Activated T-cell treated with anti-CD3 and anti-CD28 coated beads, Interleukin-2, amount 50 U/mL, for 24 hours (primary cell): ENCODE measurements at regions not wholly inside any gene's neighbourhood (a gene's known extent, or its start where the extent isn't known, plus 50 kb on each side); places are given as distances from the start of the nearest gene placed in this dataset.

Experiments used
- DNase-seq: peaks from one replicate; pipeline ENCODE4 v3.0.0-alpha.2; 2020
- H3K27ac Mint-ChIP-seq: 2 replicates; pipeline ENCODE4 v1.8.0; 2020; ENCODE audit warnings: mild to moderate bottlenecking, mixed read lengths
- H3K27me3 Mint-ChIP-seq: 2 replicates; pipeline ENCODE4 v1.8.0; 2020; ENCODE audit warnings: mixed read lengths
- H3K36me3 Mint-ChIP-seq: 2 replicates; pipeline ENCODE4 v1.8.0; 2020; ENCODE audit warnings: low read depth, mixed read lengths
- H3K4me1 Mint-ChIP-seq: 2 replicates; pipeline ENCODE4 v1.8.0; 2020; ENCODE audit warnings: low read depth, mixed read lengths
- H3K4me3 Mint-ChIP-seq: 2 replicates; pipeline ENCODE4 v1.8.0; 2020; ENCODE audit warnings: mild to moderate bottlenecking, moderate library complexity, mixed read lengths
- H3K9me3 Mint-ChIP-seq: 2 replicates; pipeline ENCODE4 v1.8.0; 2020; ENCODE audit warnings: mixed read lengths

DNA sequence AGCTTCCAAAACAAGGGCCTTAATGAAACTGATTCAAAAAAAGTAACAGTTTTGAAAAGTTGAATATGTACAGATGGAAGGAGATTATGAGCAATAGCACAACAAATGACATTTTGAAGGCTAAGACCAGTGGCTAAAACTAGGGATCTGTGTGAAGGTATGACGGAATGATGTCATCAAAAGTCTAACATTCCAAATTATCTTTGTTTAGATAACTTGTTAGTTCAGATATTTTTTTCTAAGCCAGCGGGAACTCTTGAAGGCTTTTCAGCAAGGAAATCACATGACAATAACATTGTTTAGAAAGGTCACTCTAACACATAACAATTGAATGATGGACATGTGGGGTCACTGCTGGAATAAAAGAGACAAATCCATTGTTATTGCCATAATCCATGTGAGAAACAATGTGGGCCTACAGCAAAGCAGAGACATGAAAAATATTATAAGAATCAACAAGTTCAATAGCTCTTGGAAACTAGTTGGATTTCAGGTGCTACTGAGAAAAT is 260.5 kb downstream of the CASP12 start:
- Mint-ChIP-seq H3K4me1 (no peaks in the 10 kb centered on the region), H3K4me3 (no peak overlapping the region), H3K27ac (no peak overlapping the region), H3K27me3 (no peaks in the 10 kb centered on the region), H3K9me3 (no peaks in the 10 kb centered on the region), H3K36me3 (no peaks in the 10 kb centered on the region)
- no peak for DNase-seq

DNA sequence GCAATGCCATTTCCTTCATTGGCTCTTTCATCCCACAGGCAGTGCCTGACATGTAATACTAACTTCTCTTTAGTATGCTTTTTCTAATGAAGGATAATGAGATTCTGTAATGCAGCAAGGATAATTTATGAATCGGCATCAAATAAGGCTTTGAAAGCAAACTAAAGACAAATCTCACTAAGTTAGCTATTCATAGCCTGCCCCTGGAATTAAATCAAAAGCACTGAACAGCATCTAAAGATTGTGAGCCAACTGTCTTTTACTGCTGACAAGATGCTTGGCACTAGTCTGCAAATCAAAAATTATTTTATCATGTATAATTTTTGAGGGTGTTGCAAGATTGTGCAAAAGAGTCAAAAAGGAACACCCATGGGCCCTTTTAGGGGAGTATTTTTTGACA is 265.0 kb downstream of the CASP12 start:
- H3K27me3 Mint-ChIP-seq = no peaks in the 10 kb centered on the region

DNA sequence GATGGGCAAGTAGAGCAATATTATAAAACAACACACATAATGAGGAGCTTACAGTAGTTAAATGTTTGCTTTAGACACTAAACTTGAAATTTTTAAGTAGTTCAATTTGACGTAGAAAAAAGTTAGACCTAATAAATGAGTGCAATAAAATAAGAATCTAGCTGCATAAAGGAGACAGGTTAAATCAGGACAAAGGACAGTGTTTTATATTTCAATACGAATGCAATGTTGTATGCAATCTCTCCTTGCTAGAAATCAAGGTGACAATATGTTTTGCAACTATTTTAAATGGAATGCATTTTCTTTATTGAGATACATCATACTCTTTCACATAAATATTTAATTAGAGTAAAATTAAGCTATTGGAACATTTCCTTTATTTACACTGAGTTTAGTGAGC is 267.9 kb downstream of the CASP12 start:
- Mint-ChIP-seq H3K4me1 (peaks cover under 1% of the 10 kb centered on the region), H3K27ac (no peak overlapping the region), H3K27me3 (no peaks in the 10 kb centered on the region), H3K4me3 (no peak overlapping the region), H3K36me3 (no peaks in the 10 kb centered on the region), H3K9me3 (no peaks in the 10 kb centered on the region)
- DNase-seq = no peak

More for the DNA sequence above, 265.0 kb downstream of the CASP12 start:
- no peak overlapping the region for H3K27ac Mint-ChIP-seq
- no peaks in the 10 kb centered on the region for H3K4me1 Mint-ChIP-seq
- H3K36me3 Mint-ChIP-seq = no peaks in the 10 kb centered on the region
- DNase-seq = no peak
- no peak overlapping the region for H3K4me3 Mint-ChIP-seq
- H3K9me3 Mint-ChIP-seq = no peaks in the 10 kb centered on the region

DNA sequence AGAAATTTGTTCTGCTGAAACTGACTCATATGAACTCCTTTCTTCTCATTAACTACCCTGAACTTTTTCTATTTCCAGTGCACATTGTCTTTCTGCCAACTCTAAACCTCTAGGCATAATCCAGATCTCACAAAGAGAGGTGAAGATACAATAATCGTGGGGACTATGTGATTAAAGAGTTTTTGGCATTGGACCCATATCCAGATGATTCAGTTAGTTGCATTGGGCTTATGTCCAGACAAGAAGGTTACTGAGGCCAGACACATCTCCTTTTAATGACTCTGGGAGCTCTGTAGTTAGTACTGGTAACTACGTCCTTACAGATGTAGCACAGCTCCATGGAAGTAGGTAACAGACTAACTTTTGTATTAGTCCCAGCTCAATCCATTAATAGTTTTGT is 273.0 kb downstream of the CASP12 start:
- DNase-seq = no peak
- no peaks in the 10 kb centered on the region for H3K27me3 Mint-ChIP-seq
- no peak overlapping the region for H3K4me3 Mint-ChIP-seq
- no peak overlapping the region for H3K27ac Mint-ChIP-seq
- no peaks in the 10 kb centered on the region for H3K36me3 Mint-ChIP-seq
- peaks cover 32% of the 10 kb centered on the region for H3K4me1 Mint-ChIP-seq
- H3K9me3 Mint-ChIP-seq = peaks cover 4% of the 10 kb centered on the region

DNA sequence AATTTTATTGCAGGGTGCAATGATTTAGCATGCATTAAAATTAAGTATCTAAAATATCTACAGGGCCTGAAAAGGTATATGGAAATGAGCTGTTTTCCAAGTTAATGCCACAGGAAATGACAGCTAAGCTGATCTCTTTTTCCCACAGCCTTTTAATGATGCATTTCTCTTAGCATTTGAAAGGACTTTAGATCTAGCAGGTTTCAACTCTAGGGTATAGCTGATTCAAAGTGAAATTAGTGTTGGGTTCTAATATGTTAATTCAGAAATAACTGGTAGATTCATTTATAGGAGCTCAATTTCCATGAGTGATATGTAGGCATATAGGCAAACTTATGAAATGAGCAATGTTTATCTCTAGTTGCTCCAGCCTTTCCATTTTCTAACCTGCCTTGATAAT is 274.2 kb downstream of the CASP12 start:
- no peak for DNase-seq
- Mint-ChIP-seq H3K4me1 (peaks cover 32% of the 10 kb centered on the region), H3K36me3 (no peaks in the 10 kb centered on the region), H3K27me3 (no peaks in the 10 kb centered on the region), H3K4me3 (no peak overlapping the region), H3K27ac (peak overlapping the region; percentile 86), H3K9me3 (peaks cover 4% of the 10 kb centered on the region)

DNA sequence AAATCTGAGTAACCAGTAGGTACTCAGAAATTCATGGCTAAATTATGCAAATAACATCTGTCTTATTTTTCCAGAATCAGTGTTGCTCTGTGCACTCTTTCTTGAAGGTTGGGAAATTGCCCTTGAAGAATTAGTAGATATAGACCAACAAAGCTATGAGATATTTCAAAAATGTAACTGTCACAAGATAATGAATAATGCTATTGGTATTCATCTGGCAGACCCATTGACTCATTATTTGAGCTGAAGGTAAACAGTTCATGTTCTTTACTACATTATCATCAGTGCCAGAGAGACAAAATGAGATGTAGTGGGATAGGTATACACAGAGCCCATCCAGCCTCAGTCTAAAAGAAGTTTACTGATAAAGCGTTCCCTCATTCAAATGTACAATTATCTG is 274.7 kb downstream of the CASP12 start:
- H3K9me3 Mint-ChIP-seq = peaks cover 4% of the 10 kb centered on the region
- no peak overlapping the region for H3K4me3 Mint-ChIP-seq
- no peaks in the 10 kb centered on the region for H3K27me3 Mint-ChIP-seq
- peaks cover 32% of the 10 kb centered on the region for H3K4me1 Mint-ChIP-seq
- H3K27ac Mint-ChIP-seq = peak overlapping the region; percentile 86
- no peak for DNase-seq
- H3K36me3 Mint-ChIP-seq = no peaks in the 10 kb centered on the region

DNA sequence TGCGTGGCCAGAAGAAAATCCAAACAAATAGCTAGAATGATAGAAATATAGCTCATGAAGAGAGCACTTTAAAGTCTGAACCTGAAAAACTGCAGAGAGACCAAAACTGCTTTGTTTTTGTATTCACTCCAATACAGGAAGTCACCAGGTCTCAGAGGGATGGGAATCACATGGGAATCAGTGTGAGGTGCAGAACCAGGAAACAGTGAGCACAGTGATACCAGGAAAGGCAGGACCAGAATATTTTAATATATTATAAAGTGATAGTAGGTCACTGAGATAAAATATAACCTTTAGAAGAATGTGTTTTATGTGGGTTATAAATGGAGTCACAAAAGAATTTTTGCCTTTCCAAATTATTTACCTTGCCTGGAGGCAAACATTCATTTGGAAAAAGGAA is 277.3 kb downstream of the CASP12 start:
- Mint-ChIP-seq H3K36me3 (no peaks in the 10 kb centered on the region), H3K4me3 (no peak overlapping the region), H3K9me3 (peaks cover 8% of the 10 kb centered on the region), H3K4me1 (peaks cover 32% of the 10 kb centered on the region), H3K27ac (no peak overlapping the region), H3K27me3 (no peaks in the 10 kb centered on the region)
- DNase-seq = no peak

DNA sequence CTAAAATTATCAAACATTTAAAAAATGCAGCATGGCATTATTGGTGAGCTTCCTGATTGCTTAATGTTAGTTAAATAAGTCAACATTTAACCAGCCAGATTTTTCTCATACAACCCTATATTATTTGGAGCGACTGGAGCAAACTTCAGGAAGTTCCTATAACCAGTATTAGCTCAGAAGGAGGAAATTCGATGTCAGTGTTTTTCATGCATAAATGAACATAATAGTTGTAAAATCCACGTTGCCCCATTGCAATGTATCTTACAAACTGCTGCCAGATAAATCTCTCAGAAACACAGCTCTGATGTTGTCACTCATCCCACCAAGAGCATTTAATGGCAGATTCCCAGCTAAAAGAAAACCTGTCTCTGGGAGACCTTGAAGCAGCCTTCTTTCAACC is 278.5 kb downstream of the CASP12 start:
- Mint-ChIP-seq H3K4me3 (no peak overlapping the region), H3K4me1 (peaks cover 33% of the 10 kb centered on the region), H3K27ac (no peak overlapping the region), H3K27me3 (no peaks in the 10 kb centered on the region), H3K9me3 (peaks cover 8% of the 10 kb centered on the region), H3K36me3 (no peaks in the 10 kb centered on the region)
- DNase-seq = no peak

DNA sequence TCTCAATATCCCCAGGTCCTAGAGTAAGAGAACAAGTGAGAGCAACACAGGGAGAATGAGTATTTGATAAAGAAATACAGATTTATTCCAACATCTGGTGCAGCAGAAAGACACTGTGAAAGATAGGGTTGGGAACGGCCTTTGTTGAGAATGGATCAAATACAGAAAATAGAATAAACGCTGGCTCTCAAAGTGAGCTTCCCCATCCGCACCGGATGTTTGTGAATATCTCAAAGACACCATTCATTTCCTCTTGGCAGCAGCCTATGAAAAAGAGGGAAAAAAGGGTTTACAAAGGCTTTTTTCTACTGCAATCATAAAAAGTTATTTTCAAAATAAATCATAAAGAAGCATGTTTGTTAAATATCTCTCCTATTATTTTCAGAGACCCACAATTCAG is 279.3 kb downstream of the CASP12 start:
- no peak overlapping the region for H3K27ac Mint-ChIP-seq
- peaks cover 33% of the 10 kb centered on the region for H3K4me1 Mint-ChIP-seq
- H3K4me3 Mint-ChIP-seq = no peak overlapping the region
- no peaks in the 10 kb centered on the region for H3K27me3 Mint-ChIP-seq
- H3K9me3 Mint-ChIP-seq = peaks cover 8% of the 10 kb centered on the region
- DNase-seq = no peak
- H3K36me3 Mint-ChIP-seq = no peaks in the 10 kb centered on the region

DNA sequence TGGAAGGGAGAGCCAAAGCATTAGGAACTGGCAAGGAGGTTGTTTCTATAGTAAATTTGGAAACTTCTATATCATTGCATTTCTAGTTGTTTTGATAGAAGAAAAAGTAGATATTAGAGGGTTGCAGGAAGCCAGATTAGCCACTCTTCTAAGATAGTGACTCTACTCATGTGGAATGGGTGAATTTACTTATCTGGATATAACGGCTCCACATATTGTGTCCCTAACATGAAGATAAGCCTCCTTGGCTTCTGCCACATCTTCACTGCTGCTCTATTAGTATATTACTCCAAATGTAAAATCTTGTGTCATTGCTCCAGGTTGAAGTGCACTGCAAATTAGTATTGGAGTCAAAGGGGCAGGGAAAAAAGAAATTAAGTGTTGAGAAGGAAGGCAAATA is 283.3 kb downstream of the CASP12 start:
- Mint-ChIP-seq H3K36me3 (no peaks in the 10 kb centered on the region), H3K4me1 (peaks cover 24% of the 10 kb centered on the region), H3K27me3 (no peaks in the 10 kb centered on the region), H3K9me3 (peaks cover 4% of the 10 kb centered on the region), H3K4me3 (no peak overlapping the region), H3K27ac (no peak overlapping the region)
- no peak for DNase-seq

DNA sequence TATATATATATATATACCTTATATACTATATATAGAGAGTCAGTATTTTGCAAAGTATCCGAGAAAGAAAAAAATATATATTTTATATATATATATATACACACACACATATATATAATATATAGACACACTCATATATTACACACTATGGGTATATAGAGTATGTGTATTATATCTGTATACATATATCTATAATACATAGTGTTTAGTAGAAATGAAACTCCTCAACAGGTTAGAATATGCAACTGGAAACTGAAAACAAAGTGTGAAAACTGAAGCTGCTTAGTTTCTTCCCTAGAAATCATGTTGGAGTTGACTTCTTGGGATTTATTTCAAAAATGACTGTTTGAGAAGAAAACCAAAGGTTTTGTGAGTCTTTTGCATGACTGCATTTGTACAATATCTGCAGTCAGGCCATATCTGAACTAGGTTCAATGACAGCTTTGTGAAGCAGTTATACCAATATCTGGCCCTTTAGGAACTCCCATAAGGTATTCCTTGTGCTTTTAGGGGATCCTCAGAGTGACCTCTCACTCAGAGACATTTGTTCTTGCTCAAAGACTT is 284.1 kb downstream of the CASP12 start:
- Mint-ChIP-seq H3K36me3 (no peaks in the 10 kb centered on the region), H3K9me3 (peaks cover 4% of the 10 kb centered on the region), H3K4me1 (peaks cover 31% of the 10 kb centered on the region), H3K27ac (no peak overlapping the region), H3K27me3 (no peaks in the 10 kb centered on the region), H3K4me3 (no peak overlapping the region)
- DNase-seq = no peak

DNA sequence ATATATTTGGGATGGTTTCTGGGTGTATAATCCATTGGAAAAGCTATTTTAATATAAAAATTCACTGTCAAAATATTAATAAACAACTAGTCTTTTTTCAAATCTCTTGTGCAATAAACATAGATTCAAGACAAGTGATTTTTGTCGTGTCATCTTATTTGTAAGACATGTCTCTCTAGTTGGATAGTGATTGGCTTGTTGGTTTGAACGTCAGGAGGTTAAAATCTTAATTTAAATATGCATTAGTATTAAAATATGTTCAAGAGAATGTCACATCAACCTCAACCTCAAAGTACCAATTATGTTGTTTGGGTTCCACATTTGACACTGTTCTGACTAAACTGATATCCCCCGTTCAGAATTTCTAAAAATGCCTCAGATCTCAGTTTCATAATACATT is 287.6 kb downstream of the CASP12 start:
- no peak for DNase-seq
- Mint-ChIP-seq H3K27ac (no peak overlapping the region), H3K9me3 (no peaks in the 10 kb centered on the region), H3K36me3 (no peaks in the 10 kb centered on the region), H3K4me3 (no peak overlapping the region), H3K4me1 (peaks cover 32% of the 10 kb centered on the region), H3K27me3 (no peaks in the 10 kb centered on the region)

DNA sequence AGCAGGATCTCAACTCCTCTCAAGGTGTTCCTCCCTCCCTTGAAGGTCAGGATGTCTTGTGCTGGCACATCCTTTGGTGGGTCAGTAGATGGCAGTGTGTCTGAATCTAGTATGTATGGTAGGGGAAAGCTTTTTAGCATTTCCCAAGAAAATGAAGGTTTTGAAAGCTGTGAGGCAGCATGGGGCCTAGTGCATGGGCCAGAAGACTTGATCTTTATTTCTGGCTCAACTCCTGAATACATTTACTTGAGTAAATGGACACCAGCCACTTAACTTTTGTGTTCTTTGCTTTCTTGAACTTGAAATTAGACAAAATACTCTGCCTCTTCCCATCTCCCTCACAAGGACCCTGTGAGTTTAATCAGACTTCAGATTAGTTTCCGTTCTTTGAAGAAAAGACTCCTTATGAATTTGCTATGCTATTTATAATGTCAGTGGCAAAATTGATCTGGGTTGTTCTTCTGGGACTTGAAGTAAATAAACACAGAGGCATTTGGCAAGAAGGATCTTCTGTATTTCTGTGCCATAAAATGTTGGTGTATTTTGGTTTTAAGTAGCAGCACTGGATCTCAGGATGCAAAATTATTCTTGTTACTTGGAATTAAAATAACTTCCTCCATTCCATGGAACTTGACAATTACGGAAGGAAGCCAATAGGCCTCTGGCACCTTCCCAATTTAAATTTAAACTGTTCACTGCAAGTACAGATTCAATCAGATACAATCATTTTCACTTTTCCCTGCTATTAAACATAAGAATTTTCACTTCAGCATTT is 288.8 kb downstream of the CASP12 start:
- DNase-seq = peak; percentile 39
- Mint-ChIP-seq H3K36me3 (no peaks in the 10 kb centered on the region), H3K27ac (no peak overlapping the region), H3K4me1 (peaks cover 26% of the 10 kb centered on the region), H3K4me3 (no peak overlapping the region), H3K9me3 (no peaks in the 10 kb centered on the region), H3K27me3 (no peaks in the 10 kb centered on the region)

DNA sequence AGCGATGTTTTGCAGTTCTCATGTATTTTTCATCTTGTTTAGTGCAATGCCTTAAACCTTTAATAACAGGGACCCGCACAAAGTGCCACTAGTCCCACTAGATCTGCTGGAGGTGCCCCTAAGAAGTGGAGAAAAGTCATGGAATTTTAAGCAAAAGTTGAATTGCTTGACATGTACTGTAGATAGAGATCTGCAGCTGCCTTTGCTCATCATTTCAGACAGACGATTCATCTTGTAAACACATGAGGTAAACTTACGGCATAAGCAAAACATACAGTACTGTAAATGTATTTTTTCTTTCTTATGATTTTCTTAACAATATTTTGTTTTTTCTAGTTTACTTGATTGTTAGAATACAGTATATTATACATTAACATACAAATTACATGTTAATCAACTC is 295.6 kb downstream of the CASP12 start:
- Mint-ChIP-seq H3K36me3 (no peaks in the 10 kb centered on the region), H3K27ac (no peak overlapping the region), H3K9me3 (no peaks in the 10 kb centered on the region), H3K4me3 (no peak overlapping the region), H3K4me1 (no peaks in the 10 kb centered on the region), H3K27me3 (no peaks in the 10 kb centered on the region)
- no peak for DNase-seq

DNA sequence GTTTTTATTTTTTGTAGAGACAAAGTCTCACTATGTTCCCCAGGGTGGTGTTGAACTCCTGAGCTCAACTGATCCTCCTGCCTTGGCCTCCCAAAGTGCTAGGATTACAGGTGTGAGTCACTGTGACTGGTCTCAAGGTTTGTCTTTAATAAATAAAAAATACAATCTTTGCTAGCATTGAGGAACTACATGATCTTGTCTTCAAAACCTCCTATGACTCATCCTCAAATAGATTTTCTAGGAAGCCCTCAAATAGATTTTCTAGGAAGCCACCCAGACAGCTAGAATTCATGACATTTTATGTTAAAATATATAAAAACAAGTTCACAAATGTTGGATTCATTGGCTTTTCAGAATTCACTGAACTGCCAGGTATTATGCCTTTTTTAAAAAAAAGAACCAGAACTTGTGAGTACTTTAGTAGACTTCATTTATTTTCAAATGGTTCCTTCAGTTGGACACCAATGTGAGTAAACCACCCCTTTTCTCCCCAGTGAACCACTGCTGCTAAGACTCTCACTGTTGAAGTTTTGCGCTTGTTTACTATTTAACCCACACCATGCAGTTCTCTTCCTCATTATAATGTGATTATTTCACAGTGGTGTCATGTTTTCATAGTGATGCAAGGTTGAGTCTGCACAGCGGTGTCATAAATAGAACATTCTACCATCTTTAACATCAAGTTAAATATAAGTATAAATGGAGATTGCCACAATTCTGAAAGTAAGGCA is 303.9 kb downstream of the CASP12 start:
- Mint-ChIP-seq H3K27me3 (peaks cover 3% of the 10 kb centered on the region), H3K4me1 (peaks cover 8% of the 10 kb centered on the region), H3K27ac (peak overlapping the region; percentile 1), H3K4me3 (no peak overlapping the region), H3K9me3 (no peaks in the 10 kb centered on the region), H3K36me3 (no peaks in the 10 kb centered on the region)
- no peak for DNase-seq
